NB4 (cell line): ENCODE measurements at regions not wholly inside any gene's neighbourhood (a gene's known extent, or its start where the extent isn't known, plus 50 kb on each side); places are given as distances from the start of the nearest gene placed in this dataset.

Experiments used
- DNase-seq: peaks from one replicate; pipeline ENCODE4 v3.0.0; 2010; ENCODE audit warnings: low read depth
- H3K4me3 ChIP-seq: one replicate; pipeline ENCODE4 v1.5.1; 2011; ENCODE audit warnings: mild to moderate bottlenecking, low read depth, low read length, moderate library complexity
- MYC ChIP-seq: IDR thresholded peaks from 2 replicates; pipeline ENCODE4 v1.6.1; 2011; ENCODE audit warnings: low read depth, low read length
- POLR2A ChIP-seq: IDR thresholded peaks from 2 replicates; pipeline ENCODE4 v1.6.1; 2011; ENCODE audit warnings: mild to moderate bottlenecking; ENCODE audit not compliant: insufficient read length; ENCODE audit errors: extremely low read depth
- TF ChIP-seq, protein P1 (sequence below): IDR thresholded peaks from 2 replicates; pipeline ENCODE4 v1.6.1; 2011; ENCODE audit warnings: low read depth, low read length
- TF ChIP-seq, protein P2 (sequence below): IDR thresholded peaks from one replicate; pipeline ENCODE4 v1.5.1; 2012; ENCODE audit warnings: low read depth, low read length

DNA sequence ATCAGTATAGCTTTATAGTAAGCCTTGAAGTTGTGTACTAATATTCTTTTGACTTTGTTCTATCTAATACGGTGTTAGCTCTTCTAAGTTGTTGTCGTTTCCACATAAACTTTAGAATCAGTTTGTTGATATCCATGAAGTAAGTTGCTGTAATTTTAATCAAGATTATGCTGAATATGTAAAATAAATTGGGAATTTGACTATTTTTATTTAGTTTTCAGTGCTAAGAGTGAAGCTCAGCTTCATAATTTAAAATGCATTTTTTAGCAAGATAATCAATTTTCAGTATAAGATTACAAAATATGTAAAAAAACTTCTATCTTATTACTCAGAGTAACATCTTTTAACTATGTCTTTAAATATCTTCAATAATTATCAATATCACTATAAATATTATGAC, 1374.8 kb downstream of the PCDH7 start:
- no peak for DNase-seq
- TF ChIP-seq POLR2A (no peak), MYC (no peak)
- TF ChIP-seq, protein P1, sequence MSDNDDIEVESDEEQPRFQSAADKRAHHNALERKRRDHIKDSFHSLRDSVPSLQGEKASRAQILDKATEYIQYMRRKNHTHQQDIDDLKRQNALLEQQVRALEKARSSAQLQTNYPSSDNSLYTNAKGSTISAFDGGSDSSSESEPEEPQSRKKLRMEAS = no peak
- TF ChIP-seq, protein P2, sequence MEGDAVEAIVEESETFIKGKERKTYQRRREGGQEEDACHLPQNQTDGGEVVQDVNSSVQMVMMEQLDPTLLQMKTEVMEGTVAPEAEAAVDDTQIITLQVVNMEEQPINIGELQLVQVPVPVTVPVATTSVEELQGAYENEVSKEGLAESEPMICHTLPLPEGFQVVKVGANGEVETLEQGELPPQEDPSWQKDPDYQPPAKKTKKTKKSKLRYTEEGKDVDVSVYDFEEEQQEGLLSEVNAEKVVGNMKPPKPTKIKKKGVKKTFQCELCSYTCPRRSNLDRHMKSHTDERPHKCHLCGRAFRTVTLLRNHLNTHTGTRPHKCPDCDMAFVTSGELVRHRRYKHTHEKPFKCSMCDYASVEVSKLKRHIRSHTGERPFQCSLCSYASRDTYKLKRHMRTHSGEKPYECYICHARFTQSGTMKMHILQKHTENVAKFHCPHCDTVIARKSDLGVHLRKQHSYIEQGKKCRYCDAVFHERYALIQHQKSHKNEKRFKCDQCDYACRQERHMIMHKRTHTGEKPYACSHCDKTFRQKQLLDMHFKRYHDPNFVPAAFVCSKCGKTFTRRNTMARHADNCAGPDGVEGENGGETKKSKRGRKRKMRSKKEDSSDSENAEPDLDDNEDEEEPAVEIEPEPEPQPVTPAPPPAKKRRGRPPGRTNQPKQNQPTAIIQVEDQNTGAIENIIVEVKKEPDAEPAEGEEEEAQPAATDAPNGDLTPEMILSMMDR = no peak
- no peak overlapping the region for H3K4me3 ChIP-seq

DNA sequence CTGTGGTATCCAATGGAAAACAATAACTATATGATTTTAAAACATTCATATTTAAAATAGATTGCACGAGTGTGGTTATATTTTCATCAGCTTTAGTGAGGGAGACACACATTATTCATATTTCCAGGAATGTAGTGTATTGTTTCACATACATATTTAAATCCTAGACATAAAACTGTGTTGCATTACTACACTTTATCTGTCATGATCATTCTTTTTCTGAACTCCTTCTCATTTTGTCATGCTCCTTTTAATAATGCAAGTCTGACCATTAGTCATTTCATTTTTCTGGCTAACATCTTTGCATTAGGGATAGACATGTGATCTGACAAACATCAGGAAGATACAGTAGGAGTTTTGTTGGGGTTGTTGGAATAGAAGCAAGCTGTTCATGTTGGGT, 1382.7 kb downstream of the PCDH7 start:
- H3K4me3 ChIP-seq = no peak overlapping the region
- DNase-seq = no peak
- TF ChIP-seq, protein P2 = no peak
- TF ChIP-seq MYC (no peak), POLR2A (no peak)
- TF ChIP-seq, protein P1 = no peak

DNA sequence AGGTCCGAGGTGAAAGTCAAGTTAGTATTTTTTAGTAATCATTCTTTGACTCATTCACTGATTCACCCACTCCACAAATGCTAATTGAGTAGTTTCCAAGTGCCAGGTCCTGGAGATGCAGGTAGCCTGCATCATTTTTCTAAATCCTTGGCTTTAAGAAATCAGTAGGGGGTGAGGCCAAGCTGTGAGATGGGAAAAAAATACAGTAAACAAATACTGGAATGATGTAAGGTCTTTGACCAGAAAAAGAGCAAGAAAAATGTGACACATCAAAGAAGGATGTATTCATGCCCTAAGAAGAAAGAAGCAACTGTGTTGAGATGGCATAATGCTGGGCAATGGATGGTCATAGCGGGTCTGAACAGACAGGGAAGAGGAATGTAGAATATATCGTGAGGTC, 1386.6 kb downstream of the PCDH7 start:
- TF ChIP-seq MYC (no peak), POLR2A (no peak)
- no peak for DNase-seq
- H3K4me3 ChIP-seq = no peak overlapping the region

DNA sequence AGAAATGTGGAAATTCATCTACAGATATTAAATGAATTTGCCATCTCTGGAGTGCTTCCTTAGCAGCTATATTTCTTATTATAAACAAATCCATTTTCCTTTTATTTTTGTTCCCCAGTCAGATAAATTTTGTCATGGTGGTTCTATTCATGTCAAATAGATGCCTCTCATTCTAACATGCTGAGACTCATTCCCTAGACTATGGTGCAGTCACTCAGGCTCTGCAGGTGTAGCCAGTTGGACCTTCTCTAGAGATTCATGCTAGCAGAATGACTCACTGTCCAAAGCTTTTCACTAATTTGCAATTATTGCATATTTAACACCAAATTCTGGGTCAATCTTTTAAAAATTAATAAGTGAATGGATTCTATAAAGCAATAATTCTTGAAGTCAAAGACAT, 1392.7 kb downstream of the PCDH7 start:
- no peak for DNase-seq
- no peak for TF ChIP-seq POLR2A
- TF ChIP-seq, protein P2 = no peak
- TF ChIP-seq MYC = no peak
- TF ChIP-seq, protein P1 = no peak
- no peak overlapping the region for H3K4me3 ChIP-seq

DNA sequence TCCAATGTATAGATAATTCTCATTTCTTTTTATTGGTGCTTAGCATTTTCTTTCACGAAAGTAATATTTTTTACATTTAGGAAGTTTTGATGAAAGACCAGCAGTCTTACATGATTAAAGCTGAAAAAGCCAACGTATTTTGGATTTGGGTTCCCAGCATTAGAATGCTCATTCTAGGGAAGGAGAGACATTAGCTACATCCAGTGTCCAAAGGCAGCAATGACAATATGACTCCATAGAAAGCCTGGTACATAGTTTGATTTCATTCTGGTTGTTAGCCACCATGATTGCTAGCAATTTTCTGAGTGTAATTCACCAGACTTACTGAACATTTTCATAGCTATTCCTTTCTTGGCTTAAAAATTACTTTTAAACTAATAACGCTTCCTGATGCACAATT, 1397.5 kb downstream of the PCDH7 start:
- H3K4me3 ChIP-seq = no peak overlapping the region
- TF ChIP-seq, protein P2 = no peak
- TF ChIP-seq POLR2A = no peak
- TF ChIP-seq, protein P1 = no peak
- no peak for DNase-seq

DNA sequence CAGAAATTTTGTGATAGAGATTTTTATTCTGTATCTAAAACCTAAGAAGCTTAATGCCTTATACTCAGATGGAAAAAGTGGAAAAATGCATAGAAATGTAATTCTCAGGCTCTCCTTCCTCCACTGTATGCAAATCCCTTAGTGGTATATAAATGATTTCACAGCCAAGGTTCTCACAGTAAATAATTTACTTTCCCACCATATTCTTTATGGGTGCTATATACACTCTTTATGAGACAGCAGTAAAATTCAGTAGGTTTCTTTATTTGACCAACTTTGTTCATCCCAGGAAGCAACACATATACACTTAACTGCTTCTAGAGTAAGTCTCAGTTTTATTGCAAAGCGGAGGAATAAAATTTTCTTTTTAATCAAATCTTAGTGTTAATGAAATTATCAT, 1399.7 kb downstream of the PCDH7 start:
- TF ChIP-seq, protein P2 = no peak
- TF ChIP-seq, protein P1 = no peak
- TF ChIP-seq POLR2A (no peak), MYC (no peak)
- no peak overlapping the region for H3K4me3 ChIP-seq
- DNase-seq = no peak
